ENCODE measurements at regions not wholly inside any gene's neighbourhood (a gene's known extent, or its start where the extent isn't known, plus 50 kb on each side); places are given as distances from the start of the nearest gene placed in this dataset.

GRCh38 chr2:136550181-136550580 lies 215.2 kb upstream of the THSD7B start:
- H3K9me3 ChIP-seq: no peaks in the 10 kb centered on the region
- H3K4me1 ChIP-seq: no peaks in the 10 kb centered on the region
- H3K4me3 ChIP-seq: no peak overlapping the region
- no peaks in the 10 kb centered on the region for H3K27me3 ChIP-seq
- ATAC-seq (no peak), DNase-seq (no peak)
- TF ChIP-seq POLR2A (IDR thresholded peaks at IDR 0.05): no peak
- TF ChIP-seq CTCF (IDR thresholded peaks at IDR 0.05 in 4 of 5, conservative IDR thresholded peaks at IDR 0.05 in 1 of 5): no peak
- intact Hi-C loops (cut with DNase I; ENCODE audit: low total_unique reads): no loop called here
- no peaks in the 10 kb centered on the region for H3K36me3 ChIP-seq
- in situ Hi-C loops (cut with MboI; ENCODE audit: low sequenced_read_pairs in 4 of 4): no loop called here
- no peak overlapping the region for H3K27ac ChIP-seq

- intact Hi-C loops (cut with DNase I; ENCODE audit: low total_unique reads): no loop called here
- Histone ChIP-seq H3K36me3 (no peaks in the 10 kb centered on the region), H3K4me1 (no peaks in the 10 kb centered on the region), H3K4me3 (no peak overlapping the region), H3K27me3 (no peaks in the 10 kb centered on the region), H3K9me3 (no peaks in the 10 kb centered on the region), H3K27ac (no peak overlapping the region)
- no peak for TF ChIP-seq POLR2A (IDR thresholded peaks at IDR 0.05)
- TF ChIP-seq CTCF (IDR thresholded peaks at IDR 0.05 in 4 of 5, conservative IDR thresholded peaks at IDR 0.05 in 1 of 5): no peak
- ATAC-seq (no peak), DNase-seq (no peak)
- in situ Hi-C loops (cut with MboI; ENCODE audit: low sequenced_read_pairs in 4 of 4): no loop called here
These were observed 226.0 kb upstream of the THSD7B start for GRCh38 chr2:136539355-136539754.

GRCh38 chr2:136538489-136538888 lies 226.9 kb upstream of the THSD7B start:
- ATAC-seq (no peak), DNase-seq (no peak)
- no peak overlapping the region for H3K4me3 ChIP-seq
- no peaks in the 10 kb centered on the region for H3K4me1 ChIP-seq
- no peaks in the 10 kb centered on the region for H3K36me3 ChIP-seq
- no peaks in the 10 kb centered on the region for H3K27me3 ChIP-seq
- H3K27ac ChIP-seq: no peak overlapping the region
- in situ Hi-C loops (cut with MboI; ENCODE audit: low sequenced_read_pairs in 4 of 4): no loop called here
- TF ChIP-seq POLR2A (IDR thresholded peaks at IDR 0.05): no peak
- no peak for TF ChIP-seq CTCF (IDR thresholded peaks at IDR 0.05 in 4 of 5, conservative IDR thresholded peaks at IDR 0.05 in 1 of 5)
- intact Hi-C loops (cut with DNase I; ENCODE audit: low total_unique reads): no loop called here
- no peaks in the 10 kb centered on the region for H3K9me3 ChIP-seq

- no peak overlapping the region for H3K27ac ChIP-seq
- no peaks in the 10 kb centered on the region for H3K9me3 ChIP-seq
- TF ChIP-seq CTCF (IDR thresholded peaks at IDR 0.05 in 4 of 5, conservative IDR thresholded peaks at IDR 0.05 in 1 of 5) (no peak), POLR2A (IDR thresholded peaks at IDR 0.05) (no peak)
- H3K36me3 ChIP-seq: no peaks in the 10 kb centered on the region
- no peak overlapping the region for H3K4me3 ChIP-seq
- in situ Hi-C loops (cut with MboI; ENCODE audit: low sequenced_read_pairs in 4 of 4): no loop called here
- ATAC-seq: no peak
- no peaks in the 10 kb centered on the region for H3K27me3 ChIP-seq
- intact Hi-C loops (cut with DNase I; ENCODE audit: low total_unique reads): no loop called here
- no peaks in the 10 kb centered on the region for H3K4me1 ChIP-seq
- no peak for DNase-seq
These were observed 230.5 kb upstream of the THSD7B start for GRCh38 chr2:136534811-136535210.

- no peak for ATAC-seq
These were observed 233.2 kb upstream of the THSD7B start for GRCh38 chr2:136532171-136532570.

More at GRCh38 chr2:136532171-136532570, 233.2 kb upstream of the THSD7B start:
- Histone ChIP-seq H3K9me3 (no peaks in the 10 kb centered on the region), H3K4me1 (no peaks in the 10 kb centered on the region), H3K27me3 (no peaks in the 10 kb centered on the region), H3K4me3 (no peak overlapping the region), H3K36me3 (no peaks in the 10 kb centered on the region), H3K27ac (no peak overlapping the region)
- TF ChIP-seq CTCF (IDR thresholded peaks at IDR 0.05 in 4 of 5, conservative IDR thresholded peaks at IDR 0.05 in 1 of 5) (no peak), POLR2A (IDR thresholded peaks at IDR 0.05) (no peak)
- in situ Hi-C loops (cut with MboI; ENCODE audit: low sequenced_read_pairs in 4 of 4): no loop called here
- intact Hi-C loops (cut with DNase I; ENCODE audit: low total_unique reads): no loop called here
- DNase-seq: no peak
